PC-9 (cell line): ENCODE measurements at regions not wholly inside any gene's neighbourhood (a gene's known extent, or its start where the extent isn't known, plus 50 kb on each side); places are given as distances from the start of the nearest gene placed in this dataset.

Source experiments
- CTCF ChIP-seq: fragments of 200-600 bp; sonication (generic); conservative IDR thresholded peaks from 2 replicates; pipeline ENCODE4 v1.6.1; 2017; ENCODE audit warnings: mixed run types, antibody characterized with exemption, mild to moderate bottlenecking, moderate library complexity
- EZH2 ChIP-seq: fragments of 200-600 bp; sonication (generic); IDR thresholded peaks from 2 replicates; pipeline ENCODE4 v1.8.0; 2017; ENCODE audit warnings: antibody characterized with exemption, low read depth

- TF ChIP-seq CTCF (no peak), EZH2 (no peak)
These were observed 102.7 kb upstream of the TOP1 start for GRCh38 chr20:40925829-40926510.
